ENCODE measurements at regions not wholly inside any gene's neighbourhood (a gene's known extent, or its start where the extent isn't known, plus 50 kb on each side); places are given as distances from the start of the nearest gene placed in this dataset.

DNA sequence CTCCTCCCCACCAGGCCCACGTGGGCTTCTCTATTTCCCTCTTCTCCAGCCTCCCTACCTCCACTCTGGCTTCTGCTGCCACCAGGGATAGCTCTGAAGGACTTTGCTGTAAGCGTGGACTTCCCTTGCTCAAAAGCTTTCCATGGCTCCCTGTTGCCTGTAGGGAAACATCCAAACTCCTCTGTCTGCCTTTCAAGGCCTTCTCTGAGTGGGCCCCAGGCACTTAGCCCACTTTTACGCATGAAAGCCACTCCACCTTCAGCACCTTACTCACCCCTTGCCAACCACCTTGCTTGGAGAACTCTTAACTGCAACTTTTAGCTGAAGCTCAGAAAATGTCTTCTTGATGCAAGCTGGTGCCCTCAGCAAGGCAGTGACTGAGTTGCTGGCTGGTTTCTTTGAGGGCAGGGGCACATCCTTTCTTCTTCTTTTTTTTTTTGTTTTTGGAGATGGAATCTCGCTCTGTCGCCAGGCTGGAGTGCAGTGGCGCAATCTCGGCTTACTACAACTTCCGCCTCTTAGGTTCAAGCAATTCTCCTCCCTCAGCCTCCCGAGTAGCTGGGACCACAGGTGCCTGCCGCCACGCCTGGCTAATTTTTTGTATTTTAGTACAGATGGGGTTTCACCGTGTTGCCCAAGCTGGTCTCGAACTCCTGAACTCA, 52.0 kb upstream of the DLX4 start:
- ATAC-seq (no peak), DNase-seq (no peak)
- intact Hi-C loops (cut with micrococcal nuclease), result no loop called here

DNA sequence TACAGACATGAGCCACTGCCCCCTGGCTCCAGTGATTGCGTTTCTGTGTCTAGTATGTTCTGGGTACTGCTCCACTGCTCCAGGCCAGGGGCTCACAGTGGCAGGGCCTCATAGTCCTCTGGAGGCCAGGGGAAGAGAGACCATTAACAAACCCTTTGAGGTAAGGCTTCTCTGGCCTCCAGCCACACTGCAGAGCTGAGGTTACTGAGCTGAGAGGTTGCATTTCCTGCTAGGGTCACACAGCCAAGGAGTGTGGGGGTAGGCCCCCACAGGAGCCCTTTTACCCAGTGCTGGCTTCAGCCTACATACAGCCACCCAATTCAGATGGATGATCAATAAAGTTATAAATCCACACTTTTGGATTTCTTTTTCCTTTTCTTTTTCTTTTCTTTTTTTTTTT, 50.4 kb upstream of the DLX4 start:
- DNase-seq, result no peak
- ATAC-seq, result no peak
- intact Hi-C loops (cut with micrococcal nuclease), result no loop called here
